GM21515 (cell line): ENCODE measurements at regions not wholly inside any gene's neighbourhood (a gene's known extent, or its start where the extent isn't known, plus 50 kb on each side); places are given as distances from the start of the nearest gene placed in this dataset.

ENCODE experiments used
- ATAC-seq: cut with Tn5 transposase; IDR thresholded peaks from one replicate; pipeline ENCODE4 v1.9.1; 2021; ENCODE audit not compliant: unreplicated experiment

GRCh38 chr2:76326636-76327035 lies 615.9 kb upstream of the GCFC2 start:
- ATAC-seq: no peak

- ATAC-seq: no peak
These were observed 612.7 kb upstream of the GCFC2 start for GRCh38 chr2:76323381-76323780.

GRCh38 chr2:76320716-76321115 lies 610.0 kb upstream of the GCFC2 start:
- ATAC-seq: no peak

- no peak for ATAC-seq
These were observed 608.2 kb upstream of the GCFC2 start for GRCh38 chr2:76318848-76319360.

- ATAC-seq: no peak
These were observed 606.0 kb upstream of the GCFC2 start for GRCh38 chr2:76316691-76317090.

GRCh38 chr2:76314271-76315020 lies 603.7 kb upstream of the GCFC2 start:
- ATAC-seq: no peak

- no peak for ATAC-seq
These were observed 601.5 kb upstream of the GCFC2 start for GRCh38 chr2:76312236-76312635.

GRCh38 chr2:76311728-76312127 lies 601.0 kb upstream of the GCFC2 start:
- ATAC-seq: no peak

GRCh38 chr2:76310894-76311633 lies 600.3 kb upstream of the GCFC2 start:
- no peak for ATAC-seq

- no peak for ATAC-seq
These were observed 596.8 kb upstream of the GCFC2 start for GRCh38 chr2:76307495-76307894.

GRCh38 chr2:76298041-76298440 lies 587.3 kb upstream of the GCFC2 start:
- ATAC-seq: no peak

GRCh38 chr2:76296438-76296837 lies 585.7 kb upstream of the GCFC2 start:
- no peak for ATAC-seq

GRCh38 chr2:76295762-76296161 lies 585.0 kb upstream of the GCFC2 start:
- no peak for ATAC-seq

- ATAC-seq: no peak
These were observed 577.9 kb upstream of the GCFC2 start for GRCh38 chr2:76288598-76288997.

GRCh38 chr2:76288146-76288545 lies 577.4 kb upstream of the GCFC2 start:
- no peak for ATAC-seq

GRCh38 chr2:76283350-76283749 lies 572.6 kb upstream of the GCFC2 start:
- ATAC-seq: no peak

GRCh38 chr2:76281156-76281841 lies 570.6 kb upstream of the GCFC2 start:
- no peak for ATAC-seq

- no peak for ATAC-seq
These were observed 570.0 kb upstream of the GCFC2 start for GRCh38 chr2:76280686-76281085.

- no peak for ATAC-seq
These were observed 568.4 kb upstream of the GCFC2 start for GRCh38 chr2:76279142-76279541.

GRCh38 chr2:76275788-76276187 lies 565.1 kb upstream of the GCFC2 start:
- no peak for ATAC-seq

GRCh38 chr2:76274676-76275075 lies 564.0 kb upstream of the GCFC2 start:
- no peak for ATAC-seq

GRCh38 chr2:76274160-76274559 lies 563.4 kb upstream of the GCFC2 start:
- no peak for ATAC-seq
